ENCODE measurements at regions not wholly inside any gene's neighbourhood (a gene's known extent, or its start where the extent isn't known, plus 50 kb on each side); places are given as distances from the start of the nearest gene placed in this dataset.
"Not testable (repeated sequence)": the region's sequence is repeated elsewhere in the genome, so short reads cannot be mapped to it uniquely, and the experiment has no call there.

DNA sequence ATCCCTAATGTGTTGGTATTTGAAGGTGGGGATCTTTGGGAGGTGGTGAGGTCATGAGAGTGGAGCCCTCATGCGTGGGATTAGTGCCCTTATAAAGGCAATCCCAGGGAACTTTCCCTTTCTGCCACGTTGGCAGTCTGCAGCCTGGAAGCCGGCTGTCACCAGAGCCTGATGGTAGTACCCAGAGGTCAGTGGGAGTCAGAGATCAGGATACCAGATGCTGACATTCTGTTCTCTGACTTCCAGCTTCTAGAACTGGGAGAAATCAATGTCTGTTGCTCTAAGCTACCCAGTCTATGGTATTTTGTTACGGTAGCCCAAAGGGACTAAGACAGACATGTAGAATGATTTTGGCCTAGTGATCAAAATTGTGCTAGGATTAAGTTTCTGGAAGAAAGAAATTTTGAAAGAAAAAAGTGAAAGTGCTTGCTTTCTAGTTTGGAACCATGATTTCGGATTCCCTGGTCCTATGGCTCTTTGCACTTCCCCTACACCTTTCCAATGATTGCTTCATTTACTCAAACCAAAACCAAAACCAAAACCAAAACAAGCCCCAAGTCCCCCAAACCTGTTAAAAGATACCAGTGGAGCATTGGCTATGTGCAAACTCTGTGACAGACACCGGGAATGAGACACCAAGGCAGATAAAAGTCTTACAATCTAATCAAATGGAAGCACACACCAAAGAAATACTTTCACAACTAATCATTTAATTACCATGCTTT, 173.7 kb upstream of the ZNF217 start:
- no peaks in the 10 kb centered on the region for H3K27me3 Mint-ChIP-seq
- peaks cover 0 to 16% (median 9%) of the 10 kb centered on the region in 4 donors for H3K4me1 Mint-ChIP-seq
- POLR2A ChIA-PET: no interaction called here
- no peak overlapping the region for H3K4me3 Mint-ChIP-seq
- H3K27ac Mint-ChIP-seq: peak overlapping the region in 3 of 10 donors; percentile 2 to 24 (median 15)
- no peaks in the 10 kb centered on the region for H3K36me3 Mint-ChIP-seq
- H3K9me3 Mint-ChIP-seq: no peaks in the 10 kb centered on the region
- DNase-seq (no peak), ATAC-seq (no peak)

DNA sequence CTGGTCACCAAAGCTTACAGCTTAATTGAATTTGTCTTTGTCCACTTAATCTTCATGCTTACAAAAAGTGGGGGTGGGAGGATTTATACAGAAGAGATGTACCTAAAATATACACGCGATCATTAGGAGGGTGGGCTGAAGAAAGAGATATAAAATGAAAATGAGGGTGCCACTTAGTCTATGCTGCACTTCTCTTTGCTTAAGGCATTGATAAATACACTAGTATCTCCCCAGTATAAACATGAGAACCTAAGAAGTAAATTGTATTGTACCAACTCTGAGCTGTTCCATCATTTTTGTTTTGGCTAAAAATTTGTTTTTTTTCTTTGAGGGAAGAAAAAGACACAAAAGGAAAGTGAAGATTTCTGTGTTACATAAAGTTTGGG, 170.8 kb upstream of the ZNF217 start:
- H3K27ac Mint-ChIP-seq: no peak overlapping the region
- no peak overlapping the region for H3K4me3 Mint-ChIP-seq
- no peaks in the 10 kb centered on the region for H3K9me3 Mint-ChIP-seq
- DNase-seq (no peak), ATAC-seq (no peak)
- POLR2A ChIA-PET: interaction anchor here (0.6 to 1.2 kb wide), 3 partner anchors 10 to 137 kb away, joined by 3 to 4 read pairs (median 3); no protein-coding TSS in a partner anchor
- H3K36me3 Mint-ChIP-seq: no peaks in the 10 kb centered on the region
- peaks cover 0 to 14% (median 9%) of the 10 kb centered on the region in 4 donors for H3K4me1 Mint-ChIP-seq
- H3K27me3 Mint-ChIP-seq: no peaks in the 10 kb centered on the region

DNA sequence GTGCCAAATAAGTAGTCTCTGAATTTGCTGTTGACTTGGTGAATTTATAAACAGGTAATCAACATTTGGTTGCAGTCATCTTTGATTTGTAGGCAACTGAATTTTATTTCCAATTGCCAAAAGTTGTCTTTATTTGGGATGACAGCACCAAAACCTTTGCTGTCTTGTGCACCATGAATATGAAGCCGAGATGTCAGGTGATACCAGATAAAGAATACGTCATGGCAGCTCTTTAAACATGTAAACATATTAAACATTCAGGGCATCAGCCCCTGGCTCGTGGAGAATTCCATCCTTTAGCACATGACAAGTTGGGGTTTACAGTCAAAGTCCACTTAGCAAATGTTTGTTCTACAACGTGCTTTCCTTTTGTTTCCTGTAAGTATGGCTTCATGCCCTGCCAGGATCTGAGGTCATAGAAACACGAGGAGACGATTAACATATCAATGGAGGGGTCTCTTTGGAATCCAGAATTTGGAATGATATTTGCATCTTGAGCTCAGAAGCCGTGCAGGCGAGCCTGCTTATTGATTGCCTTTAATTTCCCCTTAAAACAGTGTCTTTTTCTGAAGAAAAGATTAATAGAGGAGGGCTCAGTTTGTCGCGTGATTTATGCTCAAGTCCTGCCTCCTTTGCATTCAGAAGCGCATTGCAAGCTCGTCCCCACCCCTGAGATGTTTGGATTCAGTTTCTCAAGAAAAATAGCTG, 170.2 kb upstream of the ZNF217 start:
- POLR2A ChIA-PET: interaction anchor here (0.7 to 1.2 kb wide), 2 partner anchors 9 to 10 kb away, joined by 3 to 4 read pairs; no protein-coding TSS in a partner anchor
- DNase-seq (no peak), ATAC-seq (no peak)
- no peaks in the 10 kb centered on the region for H3K27me3 Mint-ChIP-seq
- H3K36me3 Mint-ChIP-seq: no peaks in the 10 kb centered on the region
- H3K27ac Mint-ChIP-seq: peak overlapping the region in 1 of 10 donors; percentile 28
- no peak overlapping the region for H3K4me3 Mint-ChIP-seq
- no peaks in the 10 kb centered on the region for H3K9me3 Mint-ChIP-seq
- peaks cover under 1 to 14% (median 9%) of the 10 kb centered on the region in 4 donors for H3K4me1 Mint-ChIP-seq

DNA sequence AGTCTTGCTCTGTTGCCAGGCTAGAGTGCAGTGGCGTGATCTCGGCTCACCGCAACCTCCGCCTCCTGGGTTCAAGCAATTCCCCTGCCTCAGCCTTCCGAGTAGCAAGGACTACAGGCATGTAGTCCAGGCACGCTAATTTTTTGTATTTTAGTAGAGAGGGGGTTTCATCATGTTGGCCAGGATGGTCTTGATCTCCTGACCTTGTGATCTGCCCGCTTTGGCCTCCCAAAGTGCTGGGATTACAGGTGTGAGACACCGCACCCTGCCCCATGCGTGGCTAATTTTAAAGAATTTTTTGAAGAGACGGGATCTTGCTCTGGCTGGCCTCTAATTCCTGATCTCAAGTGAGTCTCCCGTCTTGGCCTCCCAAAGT, 168.8 kb upstream of the ZNF217 start:
- Mint-ChIP-seq H3K4me1 (peaks cover 5 to 15% (median 7%) of the 10 kb centered on the region in 4 donors), H3K27ac (peak overlapping the region in 3 of 10 donors; percentile 8 to 82 (median 48))
- ATAC-seq, H3K27me3 Mint-ChIP-seq, POLR2A ChIA-PET, H3K9me3 Mint-ChIP-seq, DNase-seq, H3K4me3 Mint-ChIP-seq, H3K36me3 Mint-ChIP-seq: not testable (repeated sequence)

DNA sequence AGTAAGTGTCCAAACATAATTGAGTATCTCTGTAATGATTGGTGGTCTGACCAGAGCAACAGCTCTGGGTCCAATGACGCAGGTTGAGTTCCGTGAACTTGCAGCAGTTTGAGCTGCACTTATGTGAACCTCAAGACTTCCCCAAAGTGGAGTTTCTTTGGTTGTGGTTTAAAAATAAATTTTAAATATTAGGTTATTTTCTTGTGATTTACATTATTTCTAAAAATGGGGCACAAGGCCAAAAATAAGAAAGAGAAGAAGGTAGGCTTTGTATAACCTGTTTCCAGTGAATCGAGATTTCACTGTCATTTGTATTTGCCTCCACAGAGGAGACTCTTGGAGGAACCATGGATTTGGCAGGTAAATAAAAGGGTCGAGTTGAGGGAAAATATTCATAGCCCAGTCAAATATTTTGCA, 166.4 kb upstream of the ZNF217 start:
- DNase-seq (no peak), ATAC-seq (no peak)
- no peaks in the 10 kb centered on the region for H3K9me3 Mint-ChIP-seq
- no peak overlapping the region for H3K4me3 Mint-ChIP-seq
- H3K4me1 Mint-ChIP-seq: peaks cover 10 to 24% (median 19%) of the 10 kb centered on the region in 4 donors
- no peak overlapping the region for H3K27ac Mint-ChIP-seq
- POLR2A ChIA-PET: interaction anchor here (0.6 to 0.7 kb wide), 2 partner anchors 57 to 156 kb away, joined by 3 to 4 read pairs; no protein-coding TSS in a partner anchor
- H3K27me3 Mint-ChIP-seq: no peaks in the 10 kb centered on the region
- H3K36me3 Mint-ChIP-seq: no peaks in the 10 kb centered on the region

DNA sequence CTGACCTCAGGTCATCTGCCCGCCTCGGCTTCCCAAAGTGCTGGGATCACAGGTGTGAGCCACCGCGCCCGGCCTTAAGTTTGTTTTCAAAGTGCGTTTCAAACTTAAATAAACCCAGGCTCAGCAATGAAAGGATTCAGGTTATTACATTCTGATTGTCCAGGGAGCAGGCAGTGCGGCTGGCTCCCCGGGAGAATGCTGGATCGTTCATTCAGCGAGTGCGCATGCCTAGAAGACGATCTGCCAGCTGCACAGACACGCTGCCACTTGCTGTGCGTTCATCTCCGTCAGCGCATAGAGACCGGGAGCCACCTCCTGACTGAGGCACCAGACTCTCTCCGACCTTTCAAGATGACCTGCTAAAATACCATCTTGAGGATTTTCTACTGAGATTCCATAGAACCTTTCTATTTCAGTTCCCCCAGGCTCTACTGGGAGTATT, 163.9 kb upstream of the ZNF217 start:
- Mint-ChIP-seq H3K36me3 (no peaks in the 10 kb centered on the region), H3K4me1 (peaks cover 19 to 46% (median 44%) of the 10 kb centered on the region in 4 donors), H3K27ac (peak overlapping the region in 5 of 10 donors; percentile 2 to 78 (median 40)), H3K4me3 (no peak overlapping the region), H3K9me3 (no peaks in the 10 kb centered on the region), H3K27me3 (no peaks in the 10 kb centered on the region)
- no peak for DNase-seq
- no peak for ATAC-seq
- POLR2A ChIA-PET: interaction anchor here (1.6 kb wide), 1 partner anchor 113 kb away, joined by 3 read pairs; no protein-coding TSS in a partner anchor

DNA sequence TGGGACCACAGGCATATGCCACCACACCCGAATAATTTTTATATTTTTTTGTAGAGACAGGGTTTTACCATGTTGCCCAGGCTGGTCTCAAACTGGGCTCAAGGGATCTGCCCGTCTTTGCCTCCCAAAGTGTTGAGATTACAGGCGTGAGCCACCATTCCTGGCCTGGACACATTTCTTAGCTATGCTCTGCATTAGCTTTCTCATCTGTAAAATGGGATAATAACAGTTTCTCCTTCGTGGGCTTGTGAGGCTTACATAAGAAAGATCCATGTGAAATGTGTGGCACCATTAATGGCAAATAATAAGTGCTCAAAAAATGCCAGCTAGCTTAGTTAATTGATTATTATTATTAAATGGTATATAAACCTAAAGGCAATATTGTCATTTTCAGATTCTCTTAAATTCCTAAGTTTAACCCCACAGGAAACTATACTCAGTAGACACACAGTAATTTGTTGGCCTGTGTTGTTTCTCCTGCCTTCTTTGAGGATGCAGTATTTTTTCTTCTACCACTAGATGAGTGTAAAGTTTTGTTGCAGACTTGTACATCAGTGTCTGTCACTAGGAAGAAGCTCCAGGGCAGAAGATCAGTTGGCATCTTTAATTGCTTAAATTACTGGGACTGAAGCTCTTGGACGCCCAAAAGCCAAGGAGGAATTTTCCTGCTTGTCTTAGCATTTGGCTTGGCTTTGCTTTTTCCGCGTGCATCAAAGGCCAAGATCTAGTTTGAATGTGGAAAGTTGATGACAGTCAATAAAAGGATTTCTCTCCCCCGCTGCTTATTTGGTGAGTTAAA, 162.3 kb upstream of the ZNF217 start:
- Mint-ChIP-seq H3K27ac (peak overlapping the region; percentile 34 to 98 (median 87)), H3K9me3 (no peaks in the 10 kb centered on the region), H3K36me3 (no peaks in the 10 kb centered on the region), H3K27me3 (no peaks in the 10 kb centered on the region), H3K4me3 (peak overlapping the region in 4 of 10 donors; percentile 5 to 40 (median 16)), H3K4me1 (peaks cover 28 to 61% (median 58%) of the 10 kb centered on the region in 4 donors)
- ATAC-seq (no peak), DNase-seq (no peak)
- POLR2A ChIA-PET: interaction anchor here (0.6 to 2.1 kb wide), 6 partner anchors 20 to 161 kb away, joined by 3 to 8 read pairs (median 3); no protein-coding TSS in a partner anchor

DNA sequence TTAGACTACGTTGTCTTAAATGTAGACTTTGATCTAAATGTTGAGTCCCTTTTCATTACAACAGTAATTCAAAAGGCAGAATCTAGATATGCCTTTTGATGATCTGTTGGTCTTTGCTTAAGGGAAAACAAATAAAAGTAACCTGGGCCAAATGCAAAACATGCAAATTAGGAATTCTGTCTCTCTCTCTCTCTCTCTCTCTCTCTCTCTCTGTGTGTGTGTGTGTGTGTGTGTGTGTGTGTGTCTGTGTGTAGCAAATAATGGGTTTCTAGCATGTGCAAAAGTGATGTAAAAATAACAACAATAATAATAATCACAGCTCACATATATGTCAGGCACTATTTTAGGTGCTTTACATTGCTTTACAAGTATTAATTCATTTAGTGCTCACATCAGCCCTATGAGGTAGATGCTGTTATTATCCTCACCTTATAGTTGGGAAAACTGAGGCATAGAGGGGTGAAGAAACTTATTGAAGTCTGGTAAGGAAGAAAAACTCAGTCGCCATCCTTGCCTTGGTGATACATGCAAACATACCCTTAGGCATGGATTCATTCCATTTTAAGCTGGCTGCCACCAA, 160.3 kb upstream of the ZNF217 start:
- POLR2A ChIA-PET: interaction anchor here (0.6 to 2.8 kb wide), 17 partner anchors 8 to 181 kb away, joined by 3 to 12 read pairs (median 3); partner anchors contain the start of gene ZNF217
- no peak for DNase-seq
- ATAC-seq: no peak
- Mint-ChIP-seq H3K27me3 (no peaks in the 10 kb centered on the region), H3K4me3 (peak overlapping the region in 9 of 10 donors; percentile 34 to 75 (median 69)), H3K27ac (peak overlapping the region; percentile 85 to 98 (median 92)), H3K4me1 (peaks cover 29 to 75% (median 72%) of the 10 kb centered on the region in 4 donors), H3K36me3 (no peaks in the 10 kb centered on the region), H3K9me3 (no peaks in the 10 kb centered on the region)

DNA sequence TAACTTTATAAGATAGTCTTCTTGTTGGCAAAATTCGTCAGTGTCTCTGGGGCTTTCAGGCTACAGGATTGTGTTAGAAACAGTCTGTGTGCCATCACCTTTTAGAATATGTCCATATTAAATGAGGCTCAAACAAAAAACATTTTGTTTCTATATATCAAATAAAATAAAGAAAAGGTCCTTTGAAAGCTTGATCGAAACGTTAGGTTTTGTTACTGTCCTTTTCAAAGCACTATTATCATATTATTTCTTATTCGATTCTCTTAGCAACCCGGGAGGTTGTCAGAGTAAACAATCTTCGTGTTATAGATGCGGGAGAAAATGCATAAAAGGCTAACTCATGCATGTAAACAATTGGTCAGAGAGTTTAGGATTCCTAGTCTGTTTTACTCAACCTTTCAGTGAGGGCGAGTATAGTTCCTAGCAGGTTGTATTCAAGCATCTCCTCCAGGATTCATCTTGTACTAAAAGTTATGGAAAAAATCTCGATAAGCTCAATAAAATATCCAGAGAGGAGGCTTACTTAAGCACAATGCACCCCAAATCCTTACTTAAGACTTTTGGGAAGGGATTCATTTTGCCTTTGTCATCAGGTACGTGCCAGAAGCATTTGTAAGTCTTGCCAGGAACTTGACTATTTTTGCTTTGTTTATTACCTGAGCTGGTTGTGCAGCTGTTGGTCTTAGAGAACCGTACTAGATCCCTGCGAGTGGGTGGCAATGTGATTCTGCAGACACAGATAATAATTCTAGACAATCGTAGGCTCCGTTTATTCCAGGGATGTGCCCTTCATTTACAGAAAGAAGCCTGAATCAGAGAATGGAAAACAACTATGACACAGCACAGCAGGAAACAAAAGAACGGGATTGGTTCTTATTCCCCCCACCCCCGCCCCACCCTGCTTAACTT, 159.6 kb upstream of the ZNF217 start:
- no peaks in the 10 kb centered on the region for H3K36me3 Mint-ChIP-seq
- H3K4me1 Mint-ChIP-seq: peaks cover 31 to 78% (median 76%) of the 10 kb centered on the region in 4 donors
- peak overlapping the region in 5 of 10 donors; percentile 34 to 71 (median 36) for H3K4me3 Mint-ChIP-seq
- H3K27ac Mint-ChIP-seq: peak overlapping the region; percentile 91 to 98 (median 94)
- ATAC-seq: no peak
- H3K27me3 Mint-ChIP-seq: no peaks in the 10 kb centered on the region
- no peak for DNase-seq
- POLR2A ChIA-PET: interaction anchor here (0.6 to 2.8 kb wide), 10 partner anchors 11 to 197 kb away, joined by 3 to 12 read pairs (median 3); partner anchors contain the start of gene ZNF217
- H3K9me3 Mint-ChIP-seq: no peaks in the 10 kb centered on the region

DNA sequence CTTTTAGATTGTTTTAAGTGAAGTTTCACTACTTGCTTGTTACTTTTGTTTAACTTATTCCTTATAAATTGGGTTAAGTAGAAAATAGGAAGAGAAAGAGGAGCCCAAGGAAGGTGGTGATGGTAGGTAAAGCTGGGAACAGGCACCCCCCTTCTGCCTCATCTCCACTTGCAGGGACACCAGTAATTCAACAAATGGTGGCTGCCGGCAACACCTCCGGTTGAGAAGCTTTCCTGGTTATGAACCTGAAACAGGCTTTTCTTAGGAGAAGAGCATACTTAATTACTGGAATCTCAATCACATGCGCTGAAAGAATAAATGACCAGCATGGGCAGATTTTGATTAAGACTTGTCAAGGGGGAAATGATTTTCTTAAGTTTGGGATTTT, 158.9 kb upstream of the ZNF217 start:
- DNase-seq (no peak), ATAC-seq (no peak)
- peak overlapping the region; percentile 87 to 98 (median 94) for H3K27ac Mint-ChIP-seq
- H3K36me3 Mint-ChIP-seq: no peaks in the 10 kb centered on the region
- no peaks in the 10 kb centered on the region for H3K27me3 Mint-ChIP-seq
- no peaks in the 10 kb centered on the region for H3K9me3 Mint-ChIP-seq
- peaks cover 31 to 78% (median 75%) of the 10 kb centered on the region in 4 donors for H3K4me1 Mint-ChIP-seq
- POLR2A ChIA-PET: interaction anchor here (0.9 to 2.8 kb wide), 3 partner anchors 13 to 197 kb away, joined by 3 to 12 read pairs (median 3); no protein-coding TSS in a partner anchor
- peak overlapping the region in 6 of 10 donors; percentile 0 to 71 (median 38) for H3K4me3 Mint-ChIP-seq
